ENCODE measurements at regions not wholly inside any gene's neighbourhood (a gene's known extent, or its start where the extent isn't known, plus 50 kb on each side); places are given as distances from the start of the nearest gene placed in this dataset.
A peak's percentile ranks its signal among the peaks of the same experiment; 100 is the strongest.

DNA sequence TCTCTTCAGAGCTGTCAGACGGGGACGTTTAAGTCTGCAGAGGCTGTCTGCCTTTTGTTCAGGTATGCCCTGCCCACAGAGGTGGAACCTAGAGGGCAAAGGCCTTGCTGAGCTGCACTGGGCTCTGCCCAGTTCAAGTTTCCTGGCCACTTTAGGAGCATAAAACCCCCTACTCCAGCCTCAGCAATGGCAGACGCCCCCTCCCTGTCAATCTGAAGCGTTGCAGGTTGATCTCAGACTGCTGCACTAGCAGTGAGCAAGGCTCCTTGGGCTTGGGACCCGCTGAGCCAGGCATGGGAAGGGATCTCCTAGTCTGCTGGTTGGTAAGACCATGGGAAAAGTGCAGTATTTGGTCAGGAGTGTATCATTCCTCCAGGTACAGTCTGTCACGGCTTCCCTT, 66.6 kb upstream of the TP53I11 start:
- no peak overlapping the region for H3K27ac Mint-ChIP-seq (ENCODE audit: unreplicated experiment)
- peak; percentile 27 for TF ChIP-seq CTCF (IDR thresholded peaks at IDR 0.05)
- DNase-seq (ENCODE audit: low spot score), result no peak
- H3K4me3 Mint-ChIP-seq (ENCODE audit: unreplicated experiment), result no peak overlapping the region
- H3K36me3 Mint-ChIP-seq (ENCODE audit: low read depth), result peaks cover 7% of the 10 kb centered on the region
- peaks cover 25% of the 10 kb centered on the region for H3K9me3 Mint-ChIP-seq (ENCODE audit: low read depth)
- H3K27me3 Mint-ChIP-seq (ENCODE audit: low read depth), result peaks cover 20% of the 10 kb centered on the region
- H3K4me1 Mint-ChIP-seq (ENCODE audit: low read depth), result peaks cover 26% of the 10 kb centered on the region

DNA sequence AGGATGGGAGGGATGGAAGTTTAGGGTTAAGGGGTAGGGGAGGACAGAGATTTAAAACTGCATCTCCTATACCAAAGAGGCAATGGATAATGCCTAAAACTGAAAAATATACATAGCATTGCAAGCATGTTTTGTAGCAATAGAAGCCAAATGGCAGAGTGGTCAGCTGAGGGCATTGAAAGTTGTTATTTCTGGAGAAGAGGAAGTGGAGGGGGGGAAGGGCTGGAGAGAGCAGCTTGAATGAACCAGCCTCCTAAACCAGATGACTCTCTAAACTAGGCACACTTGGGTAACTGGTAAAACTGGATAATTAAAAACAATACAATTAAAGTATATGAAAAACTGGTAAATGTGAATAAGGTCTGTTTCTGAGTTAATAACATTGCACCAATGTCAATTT, 70.3 kb upstream of the TP53I11 start:
- no peak for TF ChIP-seq CTCF (IDR thresholded peaks at IDR 0.05)
- Mint-ChIP-seq H3K36me3 (ENCODE audit: low read depth) (peaks cover 3% of the 10 kb centered on the region), H3K27me3 (ENCODE audit: low read depth) (peaks cover 3% of the 10 kb centered on the region), H3K27ac (ENCODE audit: unreplicated experiment) (no peak overlapping the region), H3K4me3 (ENCODE audit: unreplicated experiment) (no peak overlapping the region), H3K9me3 (ENCODE audit: low read depth) (peaks cover 5% of the 10 kb centered on the region), H3K4me1 (ENCODE audit: low read depth) (peaks cover 33% of the 10 kb centered on the region)
- no peak for DNase-seq (ENCODE audit: low spot score)

GRCh38 chr11:45021692-45022141, 71.0 kb upstream of the TP53I11 start:
- Mint-ChIP-seq H3K27me3 (ENCODE audit: low read depth) (no peaks in the 10 kb centered on the region), H3K4me3 (ENCODE audit: unreplicated experiment) (no peak overlapping the region), H3K4me1 (ENCODE audit: low read depth) (peaks cover 33% of the 10 kb centered on the region), H3K9me3 (ENCODE audit: low read depth) (no peaks in the 10 kb centered on the region), H3K36me3 (ENCODE audit: low read depth) (no peaks in the 10 kb centered on the region), H3K27ac (ENCODE audit: unreplicated experiment) (peak overlapping the region; percentile 59)
- TF ChIP-seq CTCF (IDR thresholded peaks at IDR 0.05), result peak; percentile 37
- no peak for DNase-seq (ENCODE audit: low spot score)

DNA sequence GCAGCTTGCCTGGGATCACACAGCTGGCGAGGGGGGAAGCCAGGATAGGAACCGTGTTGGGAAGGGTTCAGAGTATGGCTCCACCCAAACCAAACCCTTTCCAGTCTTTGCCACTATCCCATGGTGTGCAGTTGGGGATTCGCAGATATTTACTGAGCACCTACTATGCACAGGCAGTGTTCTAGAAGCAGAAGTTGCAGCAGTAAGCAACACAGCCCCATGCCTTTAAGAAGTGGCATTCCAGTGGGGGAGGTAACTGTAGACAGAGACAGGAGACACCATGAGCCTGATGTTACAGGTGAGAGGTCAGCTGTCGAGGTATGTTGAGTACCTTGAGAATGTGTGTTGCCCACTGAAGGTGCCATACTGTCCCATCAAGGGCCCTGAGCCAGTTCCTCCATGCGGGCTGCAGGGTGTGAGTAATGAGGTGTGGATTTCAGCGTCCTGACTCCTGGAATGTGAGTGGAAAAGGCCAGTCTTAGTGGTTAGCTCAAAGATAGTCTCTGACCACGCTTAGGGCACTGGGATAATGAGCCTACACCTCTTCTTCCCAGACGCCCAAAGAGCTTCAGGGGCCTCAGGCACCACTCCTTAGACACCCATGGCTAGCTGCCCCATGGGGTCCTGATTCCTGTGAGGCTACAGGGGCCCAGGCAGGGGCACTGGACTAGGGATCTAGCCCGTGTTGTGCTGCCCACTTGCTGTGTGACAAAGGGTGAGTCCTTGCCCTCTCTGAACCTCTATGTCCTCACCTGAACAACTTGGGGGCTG, 71.8 kb upstream of the TP53I11 start:
- H3K4me1 Mint-ChIP-seq (ENCODE audit: low read depth), result peaks cover 33% of the 10 kb centered on the region
- no peak overlapping the region for H3K27ac Mint-ChIP-seq (ENCODE audit: unreplicated experiment)
- TF ChIP-seq CTCF (IDR thresholded peaks at IDR 0.05), result no peak

DNA sequence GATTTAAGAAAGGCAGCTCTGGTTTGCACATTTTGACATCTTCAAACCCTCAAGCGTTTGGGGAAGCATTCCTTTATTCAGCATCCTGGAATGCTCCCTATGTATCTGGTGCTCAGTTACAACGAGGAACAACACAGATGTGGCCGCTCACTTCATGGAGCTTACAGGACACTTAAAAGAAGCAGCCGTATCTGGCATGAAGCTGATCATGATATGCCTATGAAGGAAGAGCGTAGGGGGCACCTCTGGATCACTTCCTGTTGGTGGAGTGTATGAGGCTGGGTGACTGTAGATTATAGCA, 72.3 kb upstream of the TP53I11 start:
- no peak for DNase-seq (ENCODE audit: low spot score)
- TF ChIP-seq CTCF (IDR thresholded peaks at IDR 0.05), result no peak

More for the DNA sequence above, 71.8 kb upstream of the TP53I11 start:
- no peak overlapping the region for H3K4me3 Mint-ChIP-seq (ENCODE audit: unreplicated experiment)
- H3K36me3 Mint-ChIP-seq (ENCODE audit: low read depth), result no peaks in the 10 kb centered on the region
- DNase-seq (ENCODE audit: low spot score), result no peak
- no peaks in the 10 kb centered on the region for H3K9me3 Mint-ChIP-seq (ENCODE audit: low read depth)
- no peaks in the 10 kb centered on the region for H3K27me3 Mint-ChIP-seq (ENCODE audit: low read depth)

More for the DNA sequence above, 72.3 kb upstream of the TP53I11 start:
- H3K4me1 Mint-ChIP-seq (ENCODE audit: low read depth), result peaks cover 33% of the 10 kb centered on the region
- no peaks in the 10 kb centered on the region for H3K27me3 Mint-ChIP-seq (ENCODE audit: low read depth)
- no peaks in the 10 kb centered on the region for H3K36me3 Mint-ChIP-seq (ENCODE audit: low read depth)
- no peak overlapping the region for H3K27ac Mint-ChIP-seq (ENCODE audit: unreplicated experiment)
- H3K4me3 Mint-ChIP-seq (ENCODE audit: unreplicated experiment), result no peak overlapping the region
- H3K9me3 Mint-ChIP-seq (ENCODE audit: low read depth), result no peaks in the 10 kb centered on the region
